A172 (cell line): ENCODE measurements at regions not wholly inside any gene's neighbourhood (a gene's known extent, or its start where the extent isn't known, plus 50 kb on each side); places are given as distances from the start of the nearest gene placed in this dataset.

ENCODE experiments used
- DNase-seq: peaks from one replicate; pipeline ENCODE4 v3.0.0-alpha.2; 2015; ENCODE audit warnings: low spot score

DNA sequence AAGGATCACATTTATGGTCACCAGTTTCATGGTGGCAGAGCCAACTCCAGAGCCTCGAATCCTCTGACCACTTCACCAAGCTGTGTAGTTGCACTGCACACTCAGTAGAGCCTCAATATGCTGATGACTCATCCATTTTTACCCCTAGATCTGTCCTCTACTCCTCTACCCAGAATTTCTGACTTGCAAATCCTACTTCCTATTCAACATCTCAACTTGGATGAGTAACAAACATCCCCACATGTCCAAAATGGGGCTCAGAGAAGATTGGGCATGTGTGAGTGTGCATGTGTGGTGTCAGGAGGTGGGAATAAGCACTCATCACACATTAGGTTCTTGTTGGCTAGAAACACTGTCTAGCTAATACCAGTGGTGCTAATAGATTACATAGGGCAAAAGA lies 57.8 kb upstream of the IGFBP2 start:
- no peak for DNase-seq

DNA sequence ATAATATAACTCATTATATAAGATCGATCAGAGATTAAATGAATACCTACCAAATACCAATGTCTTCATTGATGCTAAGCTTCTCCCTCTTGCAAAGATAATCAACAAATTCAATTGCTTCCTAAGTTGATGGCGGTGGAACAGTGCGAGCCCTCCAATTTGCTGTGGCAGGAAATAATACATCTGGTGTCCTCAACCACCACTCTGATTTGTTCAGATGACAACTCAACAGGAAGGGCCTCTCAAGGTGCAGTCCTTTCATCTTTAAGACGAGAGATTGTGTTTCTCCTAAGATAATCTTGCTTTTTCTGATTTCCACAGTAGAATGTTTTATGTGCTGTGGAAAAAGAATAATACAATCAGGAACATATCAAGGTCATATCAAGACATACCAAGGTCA lies 56.6 kb upstream of the IGFBP2 start:
- no peak for DNase-seq

- DNase-seq, result peak; percentile 71
These were observed 54.9 kb upstream of the IGFBP2 start for GRCh38 chr2:216578325-216578724.

- DNase-seq, result peak; percentile 93
These were observed 50.1 kb upstream of the IGFBP2 start for GRCh38 chr2:216583147-216583546.
